B cell (primary cell): ENCODE measurements at regions not wholly inside any gene's neighbourhood (a gene's known extent, or its start where the extent isn't known, plus 50 kb on each side); places are given as distances from the start of the nearest gene placed in this dataset.

Experiments
- EZH2 ChIP-seq: IDR thresholded peaks from 2 replicates; pipeline ENCODE4 v1.6.1; 2012; ENCODE audit warnings: borderline replicate concordance, low read depth, mild to moderate bottlenecking, moderate library complexity, low read length; ENCODE audit not compliant: insufficient read depth, poor library complexity, severe bottlenecking
- TF ChIP-seq, protein P1 (sequence below): fragments of 200-600 bp; IDR thresholded peaks from one replicate; pipeline ENCODE4 v1.8.0; 2022; ENCODE audit warnings: antibody characterized with exemption, mild to moderate bottlenecking

DNA sequence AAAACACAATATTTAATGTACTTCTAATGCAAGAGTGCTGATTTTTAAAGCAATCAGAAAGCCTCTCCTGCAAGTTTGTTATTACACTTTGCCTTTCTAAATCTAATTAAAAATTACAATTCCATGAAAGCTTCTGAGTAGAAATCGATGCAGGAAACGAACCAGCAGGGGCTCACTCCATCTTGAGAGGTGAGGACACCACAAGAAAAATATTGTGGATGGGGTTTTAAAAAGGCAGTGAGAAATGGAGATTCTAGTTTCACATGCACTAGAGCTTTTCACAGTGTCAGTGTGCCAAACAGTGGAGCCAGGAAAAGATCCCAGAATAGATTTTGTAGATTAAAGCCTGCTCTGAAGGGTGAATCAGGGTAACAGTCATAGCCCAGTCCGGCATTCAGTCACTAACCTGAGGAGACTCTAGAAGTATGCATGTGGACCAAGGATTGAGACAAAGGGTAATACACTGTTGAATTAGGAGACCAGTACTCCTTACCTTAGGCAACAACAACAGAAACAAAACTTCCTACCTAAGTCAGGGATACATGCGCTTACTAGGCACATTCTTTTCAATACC, 362.3 kb downstream of the NAF1 start:
- TF ChIP-seq, protein P1, sequence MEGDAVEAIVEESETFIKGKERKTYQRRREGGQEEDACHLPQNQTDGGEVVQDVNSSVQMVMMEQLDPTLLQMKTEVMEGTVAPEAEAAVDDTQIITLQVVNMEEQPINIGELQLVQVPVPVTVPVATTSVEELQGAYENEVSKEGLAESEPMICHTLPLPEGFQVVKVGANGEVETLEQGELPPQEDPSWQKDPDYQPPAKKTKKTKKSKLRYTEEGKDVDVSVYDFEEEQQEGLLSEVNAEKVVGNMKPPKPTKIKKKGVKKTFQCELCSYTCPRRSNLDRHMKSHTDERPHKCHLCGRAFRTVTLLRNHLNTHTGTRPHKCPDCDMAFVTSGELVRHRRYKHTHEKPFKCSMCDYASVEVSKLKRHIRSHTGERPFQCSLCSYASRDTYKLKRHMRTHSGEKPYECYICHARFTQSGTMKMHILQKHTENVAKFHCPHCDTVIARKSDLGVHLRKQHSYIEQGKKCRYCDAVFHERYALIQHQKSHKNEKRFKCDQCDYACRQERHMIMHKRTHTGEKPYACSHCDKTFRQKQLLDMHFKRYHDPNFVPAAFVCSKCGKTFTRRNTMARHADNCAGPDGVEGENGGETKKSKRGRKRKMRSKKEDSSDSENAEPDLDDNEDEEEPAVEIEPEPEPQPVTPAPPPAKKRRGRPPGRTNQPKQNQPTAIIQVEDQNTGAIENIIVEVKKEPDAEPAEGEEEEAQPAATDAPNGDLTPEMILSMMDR: no peak
- TF ChIP-seq EZH2: no peak
